ACC112 (cell line): ENCODE measurements at regions not wholly inside any gene's neighbourhood (a gene's known extent, or its start where the extent isn't known, plus 50 kb on each side); places are given as distances from the start of the nearest gene placed in this dataset.

Experiments
- H2AFZ ChIP-seq: fragments of 200-600 bp; sonication (generic); one replicate; pipeline ENCODE4 v1.6.0; 2017; ENCODE audit warnings: antibody characterized with exemption, low read length; ENCODE audit not compliant: unreplicated experiment
- H3K27ac ChIP-seq: fragments of 200-600 bp; sonication (generic); 2 replicates; pipeline ENCODE4 v1.5.1; 2014; ENCODE audit warnings: low read depth, mild to moderate bottlenecking, antibody characterized with exemption, low read length, moderate library complexity
- H3K27me3 ChIP-seq: fragments of 200-600 bp; sonication (generic); 2 replicates; pipeline ENCODE4 v1.6.1; 2014; ENCODE audit warnings: mild to moderate bottlenecking, antibody characterized with exemption, low read length, moderate library complexity, mixed read lengths; ENCODE audit not compliant: insufficient read depth
- H3K36me3 ChIP-seq: fragments of 200-600 bp; sonication (generic); 2 replicates; pipeline ENCODE4 v1.6.1; 2016; ENCODE audit warnings: mild to moderate bottlenecking, antibody characterized with exemption, low read length, moderate library complexity, mixed read lengths; ENCODE audit not compliant: insufficient read depth
- H3K4me1 ChIP-seq: fragments of 200-600 bp; sonication (generic); one replicate; pipeline ENCODE4 v1.6.1; 2016; ENCODE audit warnings: low read length, mixed read lengths; ENCODE audit not compliant: insufficient read depth, unreplicated experiment, control insufficient read depth
- H3K4me3 ChIP-seq: fragments of 200-600 bp; sonication (generic); 2 replicates; pipeline ENCODE4 v1.5.1; 2014; ENCODE audit warnings: mild to moderate bottlenecking, low read depth, low read length
- H3K79me2 ChIP-seq: fragments of 200-600 bp; sonication (generic); one replicate; pipeline ENCODE4 v1.6.0; 2016; ENCODE audit warnings: low read length; ENCODE audit not compliant: control insufficient read depth, unreplicated experiment, insufficient read depth

DNA sequence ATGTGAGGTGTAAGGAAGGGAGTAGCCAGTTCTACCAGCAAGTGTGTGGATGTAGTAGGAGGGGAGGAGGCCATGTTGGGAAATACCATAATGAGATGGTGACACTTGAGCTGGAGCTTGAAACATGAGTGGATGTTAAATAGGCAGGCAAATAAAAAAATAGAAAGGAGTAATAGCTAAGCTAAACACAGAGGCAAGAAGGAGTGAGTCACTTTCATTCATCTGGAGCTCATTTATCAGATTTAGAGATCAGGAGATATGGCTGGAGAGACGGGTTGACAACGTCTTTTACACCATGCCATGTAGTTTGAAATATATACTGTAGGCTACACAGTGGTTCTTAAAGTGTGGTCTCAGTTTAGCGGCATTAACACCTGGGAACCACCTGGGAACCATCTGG lies 390.5 kb downstream of the DIPK2A start:
- no peaks in the 10 kb centered on the region for H3K36me3 ChIP-seq
- H3K4me1 ChIP-seq: peaks cover 18% of the 10 kb centered on the region
- no peak overlapping the region for H2AFZ ChIP-seq
- no peaks in the 10 kb centered on the region for H3K79me2 ChIP-seq
- H3K4me3 ChIP-seq: no peak overlapping the region
- H3K27ac ChIP-seq: no peak overlapping the region
- H3K27me3 ChIP-seq: no peaks in the 10 kb centered on the region

DNA sequence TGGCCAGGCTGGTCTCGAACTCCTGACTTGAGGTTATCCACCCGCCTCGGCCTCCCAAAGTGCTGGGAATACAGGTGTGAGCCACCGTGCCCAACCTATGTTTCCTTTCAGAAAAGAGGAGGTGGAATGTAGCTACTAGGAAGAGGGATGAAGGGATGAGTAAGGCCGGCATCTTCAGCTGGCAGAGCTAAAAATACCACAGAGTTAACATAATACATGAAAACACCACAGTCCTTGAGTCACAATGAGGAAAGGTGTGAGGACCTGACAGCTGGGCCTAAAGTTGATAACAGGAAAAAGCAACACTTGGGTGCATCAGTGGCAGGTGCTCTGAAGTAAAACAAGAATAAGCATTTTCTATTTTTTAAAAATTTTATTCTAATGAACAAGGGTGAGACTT lies 392.2 kb downstream of the DIPK2A start:
- H3K79me2 ChIP-seq: no peaks in the 10 kb centered on the region
- no peak overlapping the region for H3K4me3 ChIP-seq
- H2AFZ ChIP-seq: no peak overlapping the region
- no peaks in the 10 kb centered on the region for H3K27me3 ChIP-seq
- no peaks in the 10 kb centered on the region for H3K36me3 ChIP-seq
- peaks cover 18% of the 10 kb centered on the region for H3K4me1 ChIP-seq
- H3K27ac ChIP-seq: no peak overlapping the region

DNA sequence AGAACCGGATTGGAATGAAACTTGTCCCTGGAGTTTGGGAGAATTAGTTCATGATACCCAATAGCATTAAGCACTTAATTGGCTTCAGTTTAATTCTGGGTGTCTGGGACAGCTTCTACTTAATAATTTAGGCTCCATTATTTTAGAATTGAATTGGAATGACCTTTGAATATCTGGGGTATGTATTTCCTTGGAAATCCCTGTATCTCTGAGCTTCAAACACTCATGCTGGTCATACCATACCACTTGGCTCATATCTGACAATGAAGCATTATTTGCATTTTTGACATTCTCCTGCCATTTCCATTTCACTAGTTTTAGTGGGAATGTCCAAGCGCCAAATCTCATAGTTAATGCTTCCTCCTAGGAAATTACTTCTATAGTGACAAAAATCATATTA lies 393.1 kb downstream of the DIPK2A start:
- Histone ChIP-seq H3K4me3 (no peak overlapping the region), H2AFZ (no peak overlapping the region), H3K36me3 (no peaks in the 10 kb centered on the region), H3K4me1 (peaks cover 18% of the 10 kb centered on the region), H3K79me2 (no peaks in the 10 kb centered on the region), H3K27me3 (no peaks in the 10 kb centered on the region), H3K27ac (no peak overlapping the region)

DNA sequence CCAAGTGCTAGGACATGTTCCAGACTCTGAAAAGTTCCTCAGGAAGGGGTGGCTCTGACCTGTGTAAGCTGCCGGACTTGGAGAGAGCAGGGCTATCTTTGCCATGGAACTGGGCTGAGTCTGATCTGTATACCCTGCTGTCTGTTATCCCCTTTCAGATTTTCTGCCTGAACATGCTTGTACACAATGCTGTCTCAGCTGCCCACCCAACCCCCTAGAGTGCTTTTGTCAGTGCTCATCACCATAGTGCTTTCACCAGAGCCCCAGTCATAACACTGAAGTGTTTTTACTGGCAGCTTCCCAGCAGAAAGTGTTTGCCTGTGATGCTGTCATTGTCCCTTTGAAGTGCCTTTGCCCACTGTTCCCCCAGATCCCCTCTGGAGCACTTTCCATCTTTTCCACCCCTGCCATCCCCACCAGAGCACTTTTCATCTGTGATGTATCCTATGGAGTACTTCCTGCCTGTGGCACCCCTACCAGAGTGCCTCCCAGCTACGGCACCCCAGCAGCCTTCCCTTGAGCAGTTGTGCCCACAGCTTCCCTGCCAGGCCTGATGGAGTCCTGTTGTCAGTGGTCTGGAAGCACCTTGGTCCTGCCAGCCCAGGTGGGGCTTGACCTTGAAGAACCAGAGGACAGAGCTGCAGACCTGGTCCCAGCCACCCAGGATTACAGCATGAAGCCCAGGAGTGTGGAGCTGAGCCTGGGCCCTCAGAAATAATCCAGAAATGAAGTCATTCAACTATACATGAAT lies 397.7 kb downstream of the DIPK2A start:
- Histone ChIP-seq H3K27me3 (no peaks in the 10 kb centered on the region), H3K4me1 (no peaks in the 10 kb centered on the region), H3K79me2 (no peaks in the 10 kb centered on the region), H3K27ac (no peak overlapping the region), H2AFZ (no peak overlapping the region), H3K4me3 (no peak overlapping the region), H3K36me3 (no peaks in the 10 kb centered on the region)

DNA sequence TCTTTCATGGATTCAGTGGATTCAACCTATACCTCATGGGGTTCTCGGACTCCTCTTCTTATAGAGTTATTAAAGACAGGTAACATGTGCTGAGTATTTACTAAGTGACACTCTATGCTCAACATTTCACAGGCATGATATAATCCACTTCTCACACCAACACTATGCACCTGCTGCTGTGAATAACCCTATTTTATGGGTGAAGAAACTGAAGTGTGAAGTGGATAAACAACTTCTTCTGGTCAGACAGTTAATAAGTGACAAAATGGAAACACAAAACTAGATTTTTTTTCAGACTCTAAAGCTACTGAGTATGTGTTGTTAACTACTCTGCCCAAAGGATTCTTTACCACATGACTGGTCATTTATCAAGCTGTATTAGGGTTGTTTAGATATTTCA lies 403.5 kb downstream of the DIPK2A start:
- no peak overlapping the region for H2AFZ ChIP-seq
- no peaks in the 10 kb centered on the region for H3K27me3 ChIP-seq
- no peaks in the 10 kb centered on the region for H3K4me1 ChIP-seq
- no peaks in the 10 kb centered on the region for H3K79me2 ChIP-seq
- no peaks in the 10 kb centered on the region for H3K36me3 ChIP-seq
- no peak overlapping the region for H3K4me3 ChIP-seq
- no peak overlapping the region for H3K27ac ChIP-seq

DNA sequence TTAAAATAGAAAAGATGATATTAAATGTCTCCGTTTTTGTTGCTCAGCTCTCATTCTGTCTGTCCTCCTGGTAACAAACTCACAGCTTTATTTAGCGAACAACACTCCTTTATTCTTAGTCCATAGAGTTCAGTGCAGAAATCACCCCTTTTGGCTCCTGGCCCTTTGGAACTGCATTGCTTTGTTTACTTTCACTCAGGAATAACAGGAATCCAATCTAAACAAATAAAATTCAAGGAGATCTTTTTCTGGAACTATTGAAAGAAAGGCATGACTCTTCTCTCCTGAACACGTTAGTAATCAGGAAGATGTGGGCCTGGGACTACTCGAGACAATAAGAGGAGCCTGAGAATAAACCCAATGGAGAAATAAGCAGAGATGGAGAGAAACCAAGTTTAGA lies 409.2 kb downstream of the DIPK2A start:
- Histone ChIP-seq H3K27ac (no peak overlapping the region), H2AFZ (no peak overlapping the region), H3K4me1 (no peaks in the 10 kb centered on the region), H3K4me3 (no peak overlapping the region), H3K79me2 (no peaks in the 10 kb centered on the region), H3K36me3 (no peaks in the 10 kb centered on the region), H3K27me3 (no peaks in the 10 kb centered on the region)

DNA sequence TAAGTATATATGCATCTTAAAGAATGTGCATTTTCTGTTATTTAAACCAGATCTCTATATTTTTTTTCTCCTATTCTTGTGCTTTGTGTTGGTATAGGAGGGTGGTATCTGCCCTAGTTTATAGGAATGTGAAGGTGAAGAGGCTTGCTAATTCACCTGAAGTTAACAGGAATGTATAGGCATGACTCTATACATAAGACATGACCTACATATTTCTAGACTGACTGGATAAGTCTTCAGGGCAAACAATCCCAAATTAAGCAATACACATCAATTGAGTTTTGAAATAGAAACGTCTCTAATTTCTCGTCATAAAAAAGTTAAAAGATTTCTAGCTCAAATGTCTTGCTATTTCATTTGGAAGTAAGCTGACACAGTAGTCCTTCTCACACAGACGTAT lies 410.0 kb downstream of the DIPK2A start:
- H3K36me3 ChIP-seq: no peaks in the 10 kb centered on the region
- no peaks in the 10 kb centered on the region for H3K79me2 ChIP-seq
- no peak overlapping the region for H2AFZ ChIP-seq
- H3K27me3 ChIP-seq: no peaks in the 10 kb centered on the region
- H3K27ac ChIP-seq: no peak overlapping the region
- no peaks in the 10 kb centered on the region for H3K4me1 ChIP-seq
- no peak overlapping the region for H3K4me3 ChIP-seq

DNA sequence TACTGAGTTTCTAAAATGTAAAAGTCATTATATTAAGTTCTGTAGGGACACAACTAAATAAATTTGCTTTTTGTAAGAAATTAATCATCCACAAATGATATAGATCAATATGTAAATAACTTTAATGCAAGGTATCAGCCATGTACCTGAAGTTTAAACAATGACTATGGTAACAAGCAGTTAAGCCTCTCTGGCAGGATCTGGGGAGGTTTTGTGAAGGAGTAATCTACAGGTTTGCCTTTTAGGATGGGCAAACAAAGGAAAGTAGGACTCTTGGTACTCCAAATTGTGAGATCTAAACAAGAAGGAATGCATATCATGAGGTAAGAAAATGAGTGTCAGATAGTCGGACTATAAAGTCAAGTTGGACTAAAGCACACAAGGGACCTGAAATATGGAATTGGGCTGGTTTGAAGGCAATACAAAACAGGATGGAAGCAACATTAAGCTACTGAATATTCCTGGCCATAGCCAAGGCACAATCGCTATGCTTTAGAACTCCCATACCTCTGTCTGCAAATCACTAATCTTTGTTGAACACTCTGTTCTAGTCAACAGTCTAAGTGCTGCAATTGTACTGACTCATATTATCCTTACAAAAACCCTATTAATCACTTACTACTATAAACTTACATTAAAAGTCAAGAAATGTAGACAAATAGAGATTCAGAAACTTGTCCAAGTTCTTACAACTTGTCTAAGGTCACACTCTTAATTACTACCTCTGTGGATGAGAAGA lies 412.8 kb downstream of the DIPK2A start:
- H3K27ac ChIP-seq: no peak overlapping the region

DNA sequence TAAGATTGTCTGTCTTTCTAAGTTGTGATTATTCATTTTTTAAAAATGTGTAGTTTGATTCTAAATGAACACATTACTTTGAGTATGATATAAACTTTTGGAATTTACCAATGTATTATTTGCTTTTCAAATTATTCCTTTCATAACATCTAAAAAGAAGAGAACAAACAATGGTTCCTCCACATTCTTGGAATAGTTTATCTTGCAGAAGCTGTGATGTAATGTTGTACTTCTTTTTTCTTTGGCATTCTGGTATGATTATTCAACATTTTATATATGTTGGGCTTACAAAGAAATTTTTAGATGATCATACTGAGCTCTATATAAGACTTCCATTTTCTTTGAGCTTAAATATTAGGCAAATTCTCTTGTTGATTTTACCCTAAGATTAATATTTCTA lies 419.2 kb downstream of the DIPK2A start:
- H3K27ac ChIP-seq: peak overlapping the region; percentile 27; the same call in 1 of the 2 replicates
- no peaks in the 10 kb centered on the region for H3K79me2 ChIP-seq
- no peak overlapping the region for H3K4me3 ChIP-seq
- peaks cover 19% of the 10 kb centered on the region for H3K4me1 ChIP-seq
- H3K36me3 ChIP-seq: no peaks in the 10 kb centered on the region
- H3K27me3 ChIP-seq: no peaks in the 10 kb centered on the region
- no peak overlapping the region for H2AFZ ChIP-seq

More for the DNA sequence above, 412.8 kb downstream of the DIPK2A start:
- Histone ChIP-seq H3K27me3 (no peaks in the 10 kb centered on the region), H3K4me3 (no peak overlapping the region), H3K4me1 (no peaks in the 10 kb centered on the region), H3K36me3 (no peaks in the 10 kb centered on the region), H3K79me2 (no peaks in the 10 kb centered on the region), H2AFZ (no peak overlapping the region)

DNA sequence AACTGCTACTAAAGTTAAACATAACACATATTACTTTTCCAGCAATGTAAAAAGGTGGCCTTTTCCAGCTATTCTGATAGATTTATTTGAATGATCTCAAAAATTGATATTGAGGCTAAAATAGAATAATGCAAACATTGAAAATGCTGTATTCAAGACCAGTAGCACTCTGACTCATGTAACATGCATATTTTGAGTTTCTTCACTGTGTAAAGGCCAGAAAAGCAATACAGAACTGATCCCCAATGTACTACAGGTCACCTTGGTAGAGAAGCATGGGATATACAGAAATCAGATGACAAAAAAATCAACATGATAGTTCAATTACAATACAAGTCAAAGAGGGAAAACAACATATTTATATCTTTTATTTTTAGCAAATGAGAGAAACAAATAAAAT lies 419.6 kb downstream of the DIPK2A start:
- Histone ChIP-seq H3K27me3 (no peaks in the 10 kb centered on the region), H2AFZ (no peak overlapping the region), H3K4me1 (peaks cover 19% of the 10 kb centered on the region), H3K36me3 (no peaks in the 10 kb centered on the region), H3K27ac (0 out of 2 replicates have a peak overlapping the region, but pooled peaks have one; percentile 6), H3K4me3 (no peak overlapping the region), H3K79me2 (no peaks in the 10 kb centered on the region)

DNA sequence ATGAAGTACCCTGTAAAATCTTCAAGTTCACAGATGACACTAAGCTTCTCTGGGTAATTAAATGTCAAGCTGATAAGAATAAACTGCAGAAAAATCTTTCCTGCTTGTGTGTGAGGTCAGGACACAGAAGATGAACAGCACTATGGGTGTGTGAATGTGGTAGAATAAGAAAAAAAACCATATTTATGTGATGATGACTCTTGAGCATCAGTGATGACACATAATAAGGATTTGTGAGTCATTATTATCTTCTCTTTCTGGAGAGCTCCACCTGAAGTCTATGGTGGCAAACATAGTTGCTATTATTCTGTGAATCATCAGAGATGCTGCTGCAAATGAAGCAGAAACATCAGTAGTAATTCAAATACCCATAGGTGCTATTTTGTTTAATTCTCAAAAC lies 422.4 kb downstream of the DIPK2A start:
- peaks cover 19% of the 10 kb centered on the region for H3K4me1 ChIP-seq
- H3K4me3 ChIP-seq: no peak overlapping the region
- no peak overlapping the region for H3K27ac ChIP-seq
- no peaks in the 10 kb centered on the region for H3K27me3 ChIP-seq
- H3K36me3 ChIP-seq: no peaks in the 10 kb centered on the region
- H3K79me2 ChIP-seq: no peaks in the 10 kb centered on the region
- no peak overlapping the region for H2AFZ ChIP-seq
